ENCODE measurements at regions not wholly inside any gene's neighbourhood (a gene's known extent, or its start where the extent isn't known, plus 50 kb on each side); places are given as distances from the start of the nearest gene placed in this dataset.

- Histone ChIP-seq H3K4me3 (no peak overlapping the region), H3K27me3 (no peaks in the 10 kb centered on the region), H3K4me1 (no peaks in the 10 kb centered on the region), H3K9me3 (no peaks in the 10 kb centered on the region), H3K27ac (no peak overlapping the region), H3K36me3 (no peaks in the 10 kb centered on the region)
- TF ChIP-seq, protein P1, sequence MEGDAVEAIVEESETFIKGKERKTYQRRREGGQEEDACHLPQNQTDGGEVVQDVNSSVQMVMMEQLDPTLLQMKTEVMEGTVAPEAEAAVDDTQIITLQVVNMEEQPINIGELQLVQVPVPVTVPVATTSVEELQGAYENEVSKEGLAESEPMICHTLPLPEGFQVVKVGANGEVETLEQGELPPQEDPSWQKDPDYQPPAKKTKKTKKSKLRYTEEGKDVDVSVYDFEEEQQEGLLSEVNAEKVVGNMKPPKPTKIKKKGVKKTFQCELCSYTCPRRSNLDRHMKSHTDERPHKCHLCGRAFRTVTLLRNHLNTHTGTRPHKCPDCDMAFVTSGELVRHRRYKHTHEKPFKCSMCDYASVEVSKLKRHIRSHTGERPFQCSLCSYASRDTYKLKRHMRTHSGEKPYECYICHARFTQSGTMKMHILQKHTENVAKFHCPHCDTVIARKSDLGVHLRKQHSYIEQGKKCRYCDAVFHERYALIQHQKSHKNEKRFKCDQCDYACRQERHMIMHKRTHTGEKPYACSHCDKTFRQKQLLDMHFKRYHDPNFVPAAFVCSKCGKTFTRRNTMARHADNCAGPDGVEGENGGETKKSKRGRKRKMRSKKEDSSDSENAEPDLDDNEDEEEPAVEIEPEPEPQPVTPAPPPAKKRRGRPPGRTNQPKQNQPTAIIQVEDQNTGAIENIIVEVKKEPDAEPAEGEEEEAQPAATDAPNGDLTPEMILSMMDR (IDR thresholded peaks at IDR 0.05): no peak
- TF ChIP-seq POLR2A (IDR thresholded peaks at IDR 0.05): no peak
- intact Hi-C loops (cut with DNase I): no loop called here
- DNase-seq (no peak), ATAC-seq (no peak)
These were observed 116.5 kb upstream of the NDST4 start for GRCh38 chr4:115229873-115230272.

- Histone ChIP-seq H3K27ac (no peak overlapping the region), H3K27me3 (no peaks in the 10 kb centered on the region), H3K4me1 (no peaks in the 10 kb centered on the region), H3K9me3 (no peaks in the 10 kb centered on the region), H3K4me3 (no peak overlapping the region), H3K36me3 (no peaks in the 10 kb centered on the region)
- DNase-seq (no peak), ATAC-seq (no peak)
- TF ChIP-seq, protein P1 (IDR thresholded peaks at IDR 0.05): no peak
- TF ChIP-seq POLR2A (IDR thresholded peaks at IDR 0.05): no peak
- 70 to 81% (median 71%) methylated on average over 2 of the region's 2 CpGs for WGBS, 4 donors
- intact Hi-C loops (cut with DNase I): no loop called here
These were observed 115.4 kb upstream of the NDST4 start for GRCh38 chr4:115228851-115229250.

DNA sequence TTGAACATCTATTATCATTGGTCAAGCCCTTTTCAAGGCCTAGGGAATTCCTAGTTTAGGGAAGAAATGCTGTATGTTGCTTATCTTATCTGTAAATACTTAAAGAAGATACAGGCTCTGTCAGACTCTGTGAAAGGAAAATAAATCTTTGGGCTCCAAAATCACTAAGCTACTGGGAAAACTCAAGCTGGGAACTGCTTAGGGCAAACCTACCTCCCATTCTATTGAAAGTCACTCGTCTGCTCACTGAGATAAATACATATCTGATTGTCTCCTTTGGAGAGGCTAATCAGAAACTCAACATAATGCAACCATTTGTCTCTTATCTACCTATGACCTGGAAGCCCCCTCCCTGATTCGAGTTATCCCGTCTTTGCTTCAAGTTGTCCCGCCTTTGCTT, 108.6 kb upstream of the NDST4 start:
- TF ChIP-seq POLR2A (IDR thresholded peaks at IDR 0.05): no peak
- TF ChIP-seq, protein P1 (IDR thresholded peaks at IDR 0.05): no peak
- H3K4me1 ChIP-seq: no peaks in the 10 kb centered on the region
- intact Hi-C loops (cut with DNase I): no loop called here
- WGBS, 4 donors: 27 to 47% (median 40%) methylated on average over 4 of the region's 4 CpGs
- DNase-seq (no peak), ATAC-seq (no peak)
- no peaks in the 10 kb centered on the region for H3K9me3 ChIP-seq
- no peak overlapping the region for H3K27ac ChIP-seq
- H3K36me3 ChIP-seq: no peaks in the 10 kb centered on the region
- H3K27me3 ChIP-seq: no peaks in the 10 kb centered on the region
- H3K4me3 ChIP-seq: no peak overlapping the region

- no peaks in the 10 kb centered on the region for H3K9me3 ChIP-seq
- H3K27me3 ChIP-seq: no peaks in the 10 kb centered on the region
- intact Hi-C loops (cut with DNase I): no loop called here
- DNase-seq (no peak), ATAC-seq (no peak)
- no peak overlapping the region for H3K27ac ChIP-seq
- no peaks in the 10 kb centered on the region for H3K36me3 ChIP-seq
- no peaks in the 10 kb centered on the region for H3K4me1 ChIP-seq
- no peak overlapping the region for H3K4me3 ChIP-seq
- TF ChIP-seq, protein P1 (IDR thresholded peaks at IDR 0.05): no peak
- no peak for TF ChIP-seq POLR2A (IDR thresholded peaks at IDR 0.05)
- WGBS, 4 donors: 49 to 57% (median 52%) methylated on average over 1 of the region's 1 CpG
These were observed 106.4 kb upstream of the NDST4 start for GRCh38 chr4:115219862-115220261.

Data from heart left ventricle (tissue), 16 donors.